Caco-2 (cell line): ENCODE measurements at regions not wholly inside any gene's neighbourhood (a gene's known extent, or its start where the extent isn't known, plus 50 kb on each side); places are given as distances from the start of the nearest gene placed in this dataset.

ENCODE experiments used
- BruUV-seq: library from RNA; stranded (reverse); fragments of 400-500 nt; replicated peaks from 2 replicates; lab custom pipeline; 2021; lab: Mats Ljungman, UMichigan
- CTCF ChIA-PET: fragments of 300-600 bp; sonication (Branson Sonifier 250); formaldehyde crosslinking; loops from one replicate; lab custom pipeline; 2022; ENCODE audit warnings: antibody characterized with exemption; lab: Charles Lee
- POLR2A ChIA-PET: fragments of 300-600 bp; sonication (Branson Sonifier 250); formaldehyde crosslinking; loops from one replicate; lab custom pipeline; 2022; ENCODE audit warnings: antibody characterized with exemption; lab: Charles Lee
- DNase-seq, 2 experiments: peaks; one replicate each; pipeline versions ENCODE4 v3.0.0 to v3.0.0-alpha.2; 2020 to 2022
- H3K27me3 ChIP-seq: replicated peaks from 2 replicates; pipeline ENCODE4 v1.6.0; 2011; ENCODE audit warnings: low read length; ENCODE audit not compliant: control insufficient read depth, insufficient read depth
- H3K36me3 ChIP-seq: 2 replicates; pipeline ENCODE4 v1.5.1; 2011; ENCODE audit warnings: low read length; ENCODE audit not compliant: control insufficient read depth, insufficient read depth
- H3K4me1 ChIP-seq: fragments of 250-450 bp; sonication (Bioruptor Pico); 2 replicates; pipeline ENCODE4 v1.5.1; 2020; ENCODE audit warnings: mild to moderate bottlenecking
- H3K4me3 ChIP-seq: 2 replicates; pipeline ENCODE4 v1.5.1; 2011; ENCODE audit warnings: low read depth, mild to moderate bottlenecking, control low read depth, low read length
- H3K9me3 ChIP-seq: fragments of 250-450 bp; sonication (Bioruptor Pico); 2 replicates; pipeline ENCODE4 v1.5.1; 2020; ENCODE audit warnings: mild to moderate bottlenecking, moderate library complexity
- H3K27ac Mint-ChIP-seq: one replicate; pipeline ENCODE4 v1.8.0; 2022; ENCODE audit warnings: mixed read lengths; ENCODE audit not compliant: unreplicated experiment
- H3K27me3 Mint-ChIP-seq: one replicate; pipeline ENCODE4 v1.8.0; 2022; ENCODE audit warnings: mixed read lengths; ENCODE audit not compliant: insufficient read depth, unreplicated experiment
- H3K36me3 Mint-ChIP-seq: one replicate; pipeline ENCODE4 v1.8.0; 2022; ENCODE audit warnings: mild to moderate bottlenecking, mixed read lengths; ENCODE audit not compliant: insufficient read depth, unreplicated experiment
- H3K4me1 Mint-ChIP-seq: one replicate; pipeline ENCODE4 v1.8.0; 2022; ENCODE audit warnings: low read depth, mixed read lengths; ENCODE audit not compliant: unreplicated experiment
- H3K4me3 Mint-ChIP-seq: one replicate; pipeline ENCODE4 v1.8.0; 2022; ENCODE audit warnings: mild to moderate bottlenecking, moderate library complexity, mixed read lengths; ENCODE audit not compliant: unreplicated experiment
- H3K9me3 Mint-ChIP-seq: one replicate; pipeline ENCODE4 v1.8.0; 2022; ENCODE audit warnings: mixed read lengths; ENCODE audit not compliant: unreplicated experiment
- CTCF ChIP-seq, 2 experiments: fragments of 200-600 bp in 1 of 2; IDR thresholded peaks; 1 replicate in 1 of 2; 2 replicates in 1 of 2; pipeline versions ENCODE4 v1.5.1 to v1.8.0; 2011 to 2022; ENCODE audit warnings: antibody characterized with exemption in 1 of 2, control low read depth in 1 of 2, inconsistent platforms in 1 of 2, low read depth in 1 of 2, low read length in 1 of 2, mild to moderate bottlenecking in 1 of 2, moderate library complexity in 1 of 2; ENCODE audit not compliant: insufficient read depth in 1 of 2, severe bottlenecking in 1 of 2, unreplicated experiment in 1 of 2
- intact Hi-C: fragments of 100-400 bp; cut with micrococcal nuclease; formaldehyde crosslinking; loops from one replicate; pipeline ENCODE4 v1.10.0; 2022; ENCODE audit not compliant: unreplicated experiment

- DNase-seq, result no peak
- Histone ChIP-seq H3K4me3 (no peak overlapping the region), H3K9me3 (no peaks in the 10 kb centered on the region), H3K27me3 (no peaks in the 10 kb centered on the region), H3K4me1 (no peaks in the 10 kb centered on the region), H3K36me3 (no peaks in the 10 kb centered on the region)
- BruUV-seq, result no TSS peak
- Mint-ChIP-seq H3K4me1 (no peaks in the 10 kb centered on the region), H3K9me3 (peaks cover 3% of the 10 kb centered on the region), H3K27ac (no peak overlapping the region), H3K27me3 (peaks cover 16% of the 10 kb centered on the region), H3K36me3 (no peaks in the 10 kb centered on the region), H3K4me3 (no peak overlapping the region)
- TF ChIP-seq CTCF (IDR thresholded peaks at IDR 0.05; ENCODE audit: insufficient read depth in 1 of 2, low read depth in 1 of 2, low read length in 1 of 2, severe bottlenecking in 1 of 2, unreplicated experiment in 1 of 2), result no peak
- intact Hi-C loops, result no loop called here
- POLR2A ChIA-PET, result no interaction called here
- CTCF ChIA-PET, result no interaction called here
These were observed 126.9 kb upstream of the GHITM start for GRCh38 chr10:84012431-84012830.

DNA sequence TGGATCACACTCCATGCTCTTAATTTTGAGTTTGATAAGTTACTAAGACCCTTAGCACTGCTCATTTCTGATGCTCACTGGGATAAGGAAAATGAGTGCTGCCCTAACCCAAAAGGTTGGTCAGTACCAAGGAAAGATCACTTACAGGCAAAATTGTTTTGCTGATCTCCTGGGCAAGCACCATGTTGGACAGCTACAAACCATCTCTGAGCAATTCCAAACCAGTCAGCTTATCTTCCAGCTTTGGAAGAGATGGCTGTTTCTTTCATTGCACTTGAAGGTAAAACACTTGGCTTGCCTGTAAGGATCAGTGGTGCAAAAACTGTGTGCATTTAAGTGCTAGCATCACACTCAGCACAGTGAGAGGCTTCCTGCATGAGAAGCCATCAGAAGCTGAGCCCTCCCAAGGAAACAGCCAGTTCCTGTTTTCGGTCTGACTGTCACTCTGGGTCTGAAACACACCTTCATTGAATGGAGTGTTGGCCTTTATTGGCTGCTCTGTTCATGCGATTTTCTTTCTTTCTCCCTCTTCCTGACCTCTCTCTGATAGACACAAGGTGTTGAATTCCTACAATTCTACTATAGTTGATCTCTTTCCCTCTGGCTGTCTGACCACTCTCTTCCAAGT is 126.4 kb upstream of the GHITM start:
- intact Hi-C loops, result no loop called here
- Histone ChIP-seq H3K4me1 (no peaks in the 10 kb centered on the region), H3K4me3 (no peak overlapping the region), H3K9me3 (no peaks in the 10 kb centered on the region), H3K27me3 (no peaks in the 10 kb centered on the region), H3K36me3 (no peaks in the 10 kb centered on the region)
- Mint-ChIP-seq H3K4me1 (no peaks in the 10 kb centered on the region), H3K27ac (no peak overlapping the region), H3K9me3 (peaks cover 8% of the 10 kb centered on the region), H3K36me3 (no peaks in the 10 kb centered on the region), H3K27me3 (peaks cover 17% of the 10 kb centered on the region), H3K4me3 (no peak overlapping the region)
- BruUV-seq, result no TSS peak
- POLR2A ChIA-PET, result no interaction called here
- CTCF ChIA-PET, result no interaction called here
- TF ChIP-seq CTCF (IDR thresholded peaks at IDR 0.05; ENCODE audit: insufficient read depth in 1 of 2, low read depth in 1 of 2, low read length in 1 of 2, severe bottlenecking in 1 of 2, unreplicated experiment in 1 of 2), result no peak
- no peak for DNase-seq

- H3K4me1 Mint-ChIP-seq, result no peaks in the 10 kb centered on the region
- peaks cover 13% of the 10 kb centered on the region for H3K9me3 Mint-ChIP-seq
- CTCF ChIA-PET, result interaction anchor here (0.6 kb wide), 1 partner anchor 10 kb away, joined by 4 read pairs; no protein-coding TSS in a partner anchor
- Histone ChIP-seq H3K4me3 (no peak overlapping the region), H3K36me3 (no peaks in the 10 kb centered on the region), H3K27me3 (no peaks in the 10 kb centered on the region), H3K9me3 (no peaks in the 10 kb centered on the region), H3K4me1 (no peaks in the 10 kb centered on the region)
- no peaks in the 10 kb centered on the region for H3K36me3 Mint-ChIP-seq
- no peak overlapping the region for H3K27ac Mint-ChIP-seq
- no peak for DNase-seq
- no peak overlapping the region for H3K4me3 Mint-ChIP-seq
- no peak for TF ChIP-seq CTCF (IDR thresholded peaks at IDR 0.05; ENCODE audit: insufficient read depth in 1 of 2, low read depth in 1 of 2, low read length in 1 of 2, severe bottlenecking in 1 of 2, unreplicated experiment in 1 of 2)
- H3K27me3 Mint-ChIP-seq, result peaks cover 15% of the 10 kb centered on the region
- BruUV-seq, result no TSS peak
- POLR2A ChIA-PET, result no interaction called here
- intact Hi-C loops, result no loop called here
These were observed 123.3 kb upstream of the GHITM start for GRCh38 chr10:84015877-84016595.
